ENCODE measurements at regions not wholly inside any gene's neighbourhood (a gene's known extent, or its start where the extent isn't known, plus 50 kb on each side); places are given as distances from the start of the nearest gene placed in this dataset.

DNA sequence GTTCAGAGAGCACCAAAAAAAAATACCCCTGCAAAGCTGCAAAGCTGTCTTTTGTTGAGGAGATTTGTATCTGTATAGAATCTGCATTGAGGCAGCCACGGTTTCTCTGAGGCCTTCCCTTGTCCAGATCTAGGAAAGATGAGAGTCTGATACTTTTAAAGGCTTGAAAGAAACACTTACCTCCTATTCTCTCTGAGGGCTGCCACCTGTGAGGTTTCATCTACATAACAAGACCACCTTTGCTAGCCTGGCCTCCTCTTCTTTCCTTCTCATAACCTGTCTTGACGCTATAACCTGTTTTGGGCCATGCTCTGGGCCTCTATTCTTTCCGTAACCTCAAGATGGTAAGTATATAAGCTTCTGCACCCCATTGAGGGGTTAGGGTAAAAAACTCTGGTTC lies 779.6 kb upstream of the HTR2C start:
- Histone ChIP-seq H4K5ac (ENCODE audit: insufficient read length, low read depth, low read length) (no peak overlapping the region), H4K91ac (replicated peaks; ENCODE audit: insufficient read length, low read length) (no peak overlapping the region), H3K79me1 (ENCODE audit: low read depth, low read length) (no peaks in the 10 kb centered on the region), H4K8ac (ENCODE audit: extremely low read depth, insufficient read depth, low read length) (no peak overlapping the region), H3K56ac (replicated peaks; ENCODE audit: insufficient read length, low read depth, low read length) (no peak overlapping the region), H3K4me2 (ENCODE audit: insufficient read depth in 1 of 2, low read depth in 2 of 2, low read length in 2 of 2) (peak overlapping the region in 1 of 2 experiments; percentile 42; a peak in 2 of 4 replicates), H2BK20ac (ENCODE audit: low read length) (no peak overlapping the region), H3K27me3 (replicated peaks in 1 of 4; ENCODE audit: control insufficient read depth in 3 of 4, extremely low read depth in 1 of 4, insufficient read depth in 3 of 4, low read length in 3 of 4) (no peaks in the 10 kb centered on the region), H2BK120ac (replicated peaks; ENCODE audit: low read depth, low read length) (no peak overlapping the region), H3K23ac (ENCODE audit: insufficient read length) (no peak overlapping the region), H2AK5ac (ENCODE audit: low read depth, low read length) (no peak overlapping the region), H3K4me1 (replicated peaks in 1 of 4; ENCODE audit: control insufficient read depth in 3 of 4, insufficient read depth in 4 of 4, low read length in 3 of 4) (peaks cover 0 to 7% (median 2%) of the 10 kb centered on the region in 4 experiments; a peak in 2 of 7 replicates), H2BK12ac (ENCODE audit: low read depth, low read length) (no peak overlapping the region), H3K18ac (ENCODE audit: extremely low read depth, low read length) (no peak overlapping the region), H3K9ac (replicated peaks in 1 of 4; ENCODE audit: extremely low read depth in 1 of 4, low read depth in 3 of 4, low read length in 3 of 4) (no peak overlapping the region), H3K79me2 (ENCODE audit: control insufficient read depth in 1 of 2, insufficient read depth in 2 of 2, low read length in 2 of 2) (no peaks in the 10 kb centered on the region), H3K4me3 (ENCODE audit: extremely low read depth in 1 of 4, insufficient read depth in 2 of 4, low read depth in 3 of 4, low read length in 4 of 4) (no peak overlapping the region), H3K4ac (replicated peaks; ENCODE audit: insufficient read length, low read depth, low read length) (no peak overlapping the region), H3K14ac (ENCODE audit: insufficient read length) (no peak overlapping the region), H3K23me2 (ENCODE audit: low read depth, low read length) (no peaks in the 10 kb centered on the region), H4K20me1 (replicated peaks in 1 of 2; ENCODE audit: control insufficient read depth in 1 of 2, insufficient read depth in 2 of 2, low read length in 2 of 2) (no peaks in the 10 kb centered on the region), H2AFZ (ENCODE audit: low read length) (no peak overlapping the region), H3K9me3 (ENCODE audit: insufficient read depth in 2 of 2, low read depth in 1 of 2, low read length in 1 of 2) (no peaks in the 10 kb centered on the region), H2BK5ac (ENCODE audit: low read depth, low read length) (no peak overlapping the region), H3K36me3 (ENCODE audit: control insufficient read depth in 2 of 4, insufficient read depth in 4 of 4, low read length in 3 of 4) (no peaks in the 10 kb centered on the region), H2BK15ac (ENCODE audit: low read length) (no peak overlapping the region), H3K27ac (ENCODE audit: low read depth, low read length) (no peak overlapping the region)
- FAIRE-seq (peak; percentile 95), DNase-seq (ENCODE audit: low read depth in 1 of 2, low spot score in 2 of 2) (no peak)
- CTCF ChIA-PET (ENCODE audit: partially characterized antibody), result interaction anchor here (1.9 kb wide), 1 partner anchor 25 kb away, joined by 7 read pairs; no protein-coding TSS in a partner anchor
- no peak for TF ChIP-seq GABPA (IDR thresholded peaks at IDR 0.05; ENCODE audit: borderline replicate concordance, insufficient read depth, low read length)
- no peak for TF ChIP-seq YY1 (IDR thresholded peaks at IDR 0.05; ENCODE audit: low read depth, low read length)
- no peak for TF ChIP-seq CBX8 (IDR thresholded peaks at IDR 0.05; ENCODE audit: borderline replicate concordance, low read depth, low read length)
- TF ChIP-seq MAX (IDR thresholded peaks at IDR 0.05), result no peak
- TF ChIP-seq KDM1A (IDR thresholded peaks at IDR 0.05; ENCODE audit: borderline replicate concordance, low read length), result no peak
- TF ChIP-seq CHD2 (IDR thresholded peaks at IDR 0.05; ENCODE audit: low read length), result no peak
- no peak for TF ChIP-seq TCF12 (IDR thresholded peaks at IDR 0.05; ENCODE audit: low read depth, low read length)
- TF ChIP-seq CEBPB (IDR thresholded peaks at IDR 0.05; ENCODE audit: low read depth, low read length), result no peak
- TF ChIP-seq SIRT6 (IDR thresholded peaks at IDR 0.05; ENCODE audit: low read length), result no peak
- TF ChIP-seq, protein P1, sequence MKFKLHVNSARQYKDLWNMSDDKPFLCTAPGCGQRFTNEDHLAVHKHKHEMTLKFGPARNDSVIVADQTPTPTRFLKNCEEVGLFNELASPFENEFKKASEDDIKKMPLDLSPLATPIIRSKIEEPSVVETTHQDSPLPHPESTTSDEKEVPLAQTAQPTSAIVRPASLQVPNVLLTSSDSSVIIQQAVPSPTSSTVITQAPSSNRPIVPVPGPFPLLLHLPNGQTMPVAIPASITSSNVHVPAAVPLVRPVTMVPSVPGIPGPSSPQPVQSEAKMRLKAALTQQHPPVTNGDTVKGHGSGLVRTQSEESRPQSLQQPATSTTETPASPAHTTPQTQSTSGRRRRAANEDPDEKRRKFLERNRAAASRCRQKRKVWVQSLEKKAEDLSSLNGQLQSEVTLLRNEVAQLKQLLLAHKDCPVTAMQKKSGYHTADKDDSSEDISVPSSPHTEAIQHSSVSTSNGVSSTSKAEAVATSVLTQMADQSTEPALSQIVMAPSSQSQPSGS (IDR thresholded peaks at IDR 0.05; ENCODE audit: low read length), result no peak
- POLR2A ChIA-PET (ENCODE audit: partially characterized antibody), result interaction anchor here (1.4 kb wide), 1 partner anchor 38 kb away, joined by 3 read pairs; no protein-coding TSS in a partner anchor
- WGBS, 2 experiments (ENCODE audit: extremely low coverage in 1 of 2, insufficient coverage in 1 of 2, insufficient read length in 1 of 2, insufficient replicate concordance in 2 of 2, low coverage in 1 of 2, low lambda C conversion rate in 2 of 2, missing lambda C conversion rate in 1 of 2), result 14% methylated on average over 3 of the region's 3 CpGs; no CpG with 5 or more reads in 1 of the 2 experiments
